ENCODE measurements at regions not wholly inside any gene's neighbourhood (a gene's known extent, or its start where the extent isn't known, plus 50 kb on each side); places are given as distances from the start of the nearest gene placed in this dataset.

- Histone ChIP-seq H3K4me3 (ENCODE audit: low read depth in 2 of 2, low read length in 2 of 2) (no peak overlapping the region), H3K36me3 (ENCODE audit: control insufficient read depth, insufficient read depth, low read length) (no peaks in the 10 kb centered on the region), H3K27ac (ENCODE audit: low read length) (no peak overlapping the region), H3K4me1 (ENCODE audit: control insufficient read depth, insufficient read depth, low read length) (no peaks in the 10 kb centered on the region), H3K9me3 (ENCODE audit: control insufficient read depth, insufficient read depth, low read depth, low read length) (no peaks in the 10 kb centered on the region), H3K27me3 (ENCODE audit: control insufficient read depth, insufficient read depth, low read length) (no peaks in the 10 kb centered on the region)
- no peak for ATAC-seq
- ChIA-PET CTCF (no interaction called here), POLR2A (no interaction called here)
- TF ChIP-seq SIN3A (IDR thresholded peaks at IDR 0.05; ENCODE audit: borderline replicate concordance, insufficient read depth, low read depth, low read length) = no peak
- TF ChIP-seq TCF7L2 (IDR thresholded peaks at IDR 0.05; ENCODE audit: low read depth, low read length) = no peak
- no peak for TF ChIP-seq POLR2AphosphoS5 (IDR thresholded peaks at IDR 0.05; ENCODE audit: low read depth, low read length)
- no peak for TF ChIP-seq CTCF (IDR thresholded peaks at IDR 0.05)
- no peak for TF ChIP-seq REST (IDR thresholded peaks at IDR 0.05; ENCODE audit: insufficient read depth in 1 of 2, low read depth in 2 of 2, low read length in 1 of 2)
- DNase-seq (ENCODE audit: low read depth, low spot score) = no peak
- BruUV-seq (replicated peaks) = no TSS peak
- intact Hi-C loops (cut with micrococcal nuclease; ENCODE audit: unreplicated experiment) (no loop called here), in situ Hi-C loops (cut with HindIII; ENCODE audit: low pct_unique_long_range_greater_than_20kb, low sequenced_read_pairs) (no loop called here)
Measured at GRCh38 chr18:67612281-67612680, 95.8 kb upstream of the DSEL start.

- Histone ChIP-seq H3K9me3 (ENCODE audit: control insufficient read depth, insufficient read depth, low read depth, low read length) (no peaks in the 10 kb centered on the region), H3K36me3 (ENCODE audit: control insufficient read depth, insufficient read depth, low read length) (no peaks in the 10 kb centered on the region), H3K4me3 (ENCODE audit: low read depth in 2 of 2, low read length in 2 of 2) (no peak overlapping the region), H3K27me3 (ENCODE audit: control insufficient read depth, insufficient read depth, low read length) (no peaks in the 10 kb centered on the region), H3K4me1 (ENCODE audit: control insufficient read depth, insufficient read depth, low read length) (no peaks in the 10 kb centered on the region), H3K27ac (ENCODE audit: low read length) (no peak overlapping the region)
- intact Hi-C loops (cut with micrococcal nuclease; ENCODE audit: unreplicated experiment) = no loop called here
- CTCF ChIA-PET = no interaction called here
- DNase-seq (ENCODE audit: low read depth, low spot score) (no peak), ATAC-seq (no peak)
- BruUV-seq (replicated peaks) = no TSS peak
- TF ChIP-seq POLR2AphosphoS5 (IDR thresholded peaks at IDR 0.05; ENCODE audit: low read depth, low read length) = no peak
- no peak for TF ChIP-seq SIN3A (IDR thresholded peaks at IDR 0.05; ENCODE audit: borderline replicate concordance, insufficient read depth, low read depth, low read length)
- TF ChIP-seq TCF7L2 (IDR thresholded peaks at IDR 0.05; ENCODE audit: low read depth, low read length) = no peak
- no peak for TF ChIP-seq REST (IDR thresholded peaks at IDR 0.05; ENCODE audit: insufficient read depth in 1 of 2, low read depth in 2 of 2, low read length in 1 of 2)
- no peak for TF ChIP-seq CTCF (IDR thresholded peaks at IDR 0.05)
- in situ Hi-C loops (cut with HindIII; ENCODE audit: low pct_unique_long_range_greater_than_20kb, low sequenced_read_pairs) = no loop called here
- POLR2A ChIA-PET = no interaction called here
Measured at GRCh38 chr18:67608615-67609273, 92.2 kb upstream of the DSEL start.
